ENCODE measurements at regions not wholly inside any gene's neighbourhood (a gene's known extent, or its start where the extent isn't known, plus 50 kb on each side); places are given as distances from the start of the nearest gene placed in this dataset.

- Histone ChIP-seq H3F3A (replicated peaks; ENCODE audit: low read depth) (no peaks in the 10 kb centered on the region), H3K9me2 (ENCODE audit: insufficient read depth) (peaks cover 11% of the 10 kb centered on the region; the same call in 1 of the 2 replicates), H3K27me3 (ENCODE audit: insufficient read depth) (no peaks in the 10 kb centered on the region), H2AFZ (no peak overlapping the region), H3K36me3 (ENCODE audit: insufficient read depth) (peaks cover 4% of the 10 kb centered on the region; the same call in 1 of the 2 replicates), H3K4me3 (no peak overlapping the region), H3K79me2 (replicated peaks; ENCODE audit: insufficient read depth) (no peaks in the 10 kb centered on the region), H3K4me1 (ENCODE audit: insufficient read depth) (peaks cover 18% of the 10 kb centered on the region), H3K4me2 (no peak overlapping the region), H4K20me1 (replicated peaks; ENCODE audit: insufficient read depth) (no peaks in the 10 kb centered on the region), H3K27ac (ENCODE audit: low read depth) (no peak overlapping the region)
- Mint-ChIP-seq H3K4me3 (no peak overlapping the region), H3K9me3 (no peaks in the 10 kb centered on the region; the same call in 2 of the 3 replicates), H3K27me3 (ENCODE audit: insufficient read depth, low read depth, poor library complexity) (peaks cover 12% of the 10 kb centered on the region), H3K4me1 (peaks cover 37% of the 10 kb centered on the region), H3K27ac (peak overlapping the region; percentile 14; the same call in 1 of the 2 replicates), H3K36me3 (ENCODE audit: low read depth) (peaks cover 4% of the 10 kb centered on the region)
- TF ChIP-seq STAT1 (IDR thresholded peaks at IDR 0.05; ENCODE audit: unreplicated experiment) (no peak), ZNF114 (CRISPR knock-in tag; IDR thresholded peaks at IDR 0.05) (no peak), ETS1 (IDR thresholded peaks at IDR 0.05) (no peak), CREB1 (CRISPR knock-in tag; IDR thresholded peaks at IDR 0.05; ENCODE audit: low read depth) (no peak), ZNF331 (CRISPR knock-in tag; IDR thresholded peaks at IDR 0.05; ENCODE audit: low read depth) (no peak), CTCF (conservative IDR thresholded peaks at IDR 0.05; ENCODE audit: low read depth in 2 of 2) (no peak), ZNF462 (CRISPR knock-in tag; IDR thresholded peaks at IDR 0.05) (no peak), EZH2phosphoT487 (IDR thresholded peaks at IDR 0.05; ENCODE audit: unreplicated experiment) (no peak), NANOG (IDR thresholded peaks at IDR 0.05; ENCODE audit: borderline replicate concordance) (no peak), POLR2AphosphoS5 (IDR thresholded peaks at IDR 0.05; ENCODE audit: low read depth) (no peak), EZH2 (IDR thresholded peaks at IDR 0.05; ENCODE audit: low read depth, unreplicated experiment) (no peak), JUNB (IDR thresholded peaks at IDR 0.05; ENCODE audit: unreplicated experiment) (no peak), REST (IDR thresholded peaks at IDR 0.05; ENCODE audit: unreplicated experiment) (no peak)
- ATAC-seq, result no peak
- DNase-seq (ENCODE audit: low spot score), result no peak
Observed at GRCh38 chr4:17285747-17286146, 226.1 kb downstream of the QDPR start.

All from GM23338 (cell line).